Activated CD4-positive, alpha-beta T cell treated with anti-CD3 and anti-CD28 coated beads, Interleukin-2, amount 10 ng/mL, durations not matched to agents 7 days and 5 days (primary cell): ENCODE measurements at regions not wholly inside any gene's neighbourhood (a gene's known extent, or its start where the extent isn't known, plus 50 kb on each side); places are given as distances from the start of the nearest gene placed in this dataset.
A peak's percentile ranks its signal among the peaks of the same experiment; 100 is the strongest.
"Not testable (repeated sequence)": the region's sequence is repeated elsewhere in the genome, so short reads cannot be mapped to it uniquely, and the experiment has no call there.

ENCODE experiments used
- CTCF ChIA-PET: fragments of 350-600 bp; sonication (Branson Sonifier 250); formaldehyde crosslinking; loops from one replicate; lab custom pipeline; 2021; ENCODE audit warnings: antibody characterized with exemption; lab: Charles Lee
- POLR2A ChIA-PET: fragments of 350-600 bp; sonication (Branson Sonifier 250); formaldehyde crosslinking; loops from one replicate; lab custom pipeline; 2021; ENCODE audit warnings: antibody characterized with exemption; lab: Charles Lee
- DNase-seq: peaks from one replicate; pipeline ENCODE4 v3.0.0-alpha.2; 2020
- H3K27ac Mint-ChIP-seq: one replicate; pipeline ENCODE4 v1.8.0; 2021; ENCODE audit warnings: mild to moderate bottlenecking, moderate library complexity, mixed read lengths
- H3K27me3 Mint-ChIP-seq: one replicate; pipeline ENCODE4 v1.8.0; 2021; ENCODE audit warnings: mixed read lengths
- H3K36me3 Mint-ChIP-seq: one replicate; pipeline ENCODE4 v1.8.0; 2021; ENCODE audit warnings: low read depth, mixed read lengths
- H3K4me1 Mint-ChIP-seq: one replicate; pipeline ENCODE4 v1.8.0; 2021; ENCODE audit warnings: mixed read lengths
- H3K4me3 Mint-ChIP-seq: one replicate; pipeline ENCODE4 v1.8.0; 2021; ENCODE audit warnings: mild to moderate bottlenecking, moderate library complexity, mixed read lengths
- H3K9me3 Mint-ChIP-seq: one replicate; pipeline ENCODE4 v1.8.0; 2021; ENCODE audit warnings: mixed read lengths

GRCh38 chr4:42268824-42269223 lies 116.4 kb upstream of the BEND4 start:
- H3K9me3 Mint-ChIP-seq: peaks cover 3% of the 10 kb centered on the region
- POLR2A ChIA-PET: no interaction called here
- H3K27me3 Mint-ChIP-seq: no peaks in the 10 kb centered on the region
- no peak overlapping the region for H3K27ac Mint-ChIP-seq
- no peaks in the 10 kb centered on the region for H3K4me1 Mint-ChIP-seq
- CTCF ChIA-PET: no interaction called here
- no peaks in the 10 kb centered on the region for H3K36me3 Mint-ChIP-seq
- no peak for DNase-seq
- no peak overlapping the region for H3K4me3 Mint-ChIP-seq

- ChIA-PET POLR2A (no interaction called here), CTCF (interaction anchor here (0.6 kb wide), 1 partner anchor 588 kb away, joined by 3 read pairs; no protein-coding TSS in a partner anchor)
- H3K4me1 Mint-ChIP-seq: no peaks in the 10 kb centered on the region
- no peak for DNase-seq
- H3K36me3 Mint-ChIP-seq: no peaks in the 10 kb centered on the region
- H3K4me3 Mint-ChIP-seq: no peak overlapping the region
- H3K27ac Mint-ChIP-seq: no peak overlapping the region
- H3K9me3 Mint-ChIP-seq: peaks cover 3% of the 10 kb centered on the region
- H3K27me3 Mint-ChIP-seq: no peaks in the 10 kb centered on the region
Observed at GRCh38 chr4:42271096-42271495, 118.6 kb upstream of the BEND4 start.

GRCh38 chr4:42277291-42277690 lies 120.0 kb upstream of the SHISA3 start:
- no peaks in the 10 kb centered on the region for H3K36me3 Mint-ChIP-seq
- peaks cover 2% of the 10 kb centered on the region for H3K27me3 Mint-ChIP-seq
- no peak overlapping the region for H3K4me3 Mint-ChIP-seq
- H3K9me3 Mint-ChIP-seq: no peaks in the 10 kb centered on the region
- no peak for DNase-seq
- peaks cover 5% of the 10 kb centered on the region for H3K4me1 Mint-ChIP-seq
- CTCF ChIA-PET: no interaction called here
- POLR2A ChIA-PET: no interaction called here
- H3K27ac Mint-ChIP-seq: no peak overlapping the region

GRCh38 chr4:42278709-42279324 lies 118.5 kb upstream of the SHISA3 start:
- Mint-ChIP-seq H3K4me3 (no peak overlapping the region), H3K9me3 (no peaks in the 10 kb centered on the region), H3K27ac (no peak overlapping the region), H3K36me3 (no peaks in the 10 kb centered on the region), H3K4me1 (peaks cover 5% of the 10 kb centered on the region), H3K27me3 (peaks cover 2% of the 10 kb centered on the region)
- POLR2A ChIA-PET: no interaction called here
- no peak for DNase-seq
- CTCF ChIA-PET: no interaction called here

GRCh38 chr4:42280327-42281095 lies 116.8 kb upstream of the SHISA3 start:
- ChIA-PET CTCF (interaction anchor here (0.6 kb wide), 2 partner anchors 462 to 1339 kb away, joined by 3 read pairs; no protein-coding TSS in a partner anchor), POLR2A (interaction anchor here (0.9 kb wide), 1 partner anchor 18 kb away, joined by 3 read pairs; no protein-coding TSS in a partner anchor)
- no peak overlapping the region for H3K27ac Mint-ChIP-seq

GRCh38 chr4:42281324-42282020 lies 115.8 kb upstream of the SHISA3 start:
- Mint-ChIP-seq H3K36me3 (no peaks in the 10 kb centered on the region), H3K4me1 (peaks cover 5% of the 10 kb centered on the region), H3K4me3 (no peak overlapping the region), H3K27ac (no peak overlapping the region), H3K27me3 (peaks cover 5% of the 10 kb centered on the region), H3K9me3 (no peaks in the 10 kb centered on the region)
- ChIA-PET CTCF (no interaction called here), POLR2A (no interaction called here)
- no peak for DNase-seq

More at GRCh38 chr4:42280327-42281095, 116.8 kb upstream of the SHISA3 start:
- peaks cover 5% of the 10 kb centered on the region for H3K4me1 Mint-ChIP-seq
- H3K9me3 Mint-ChIP-seq: no peaks in the 10 kb centered on the region
- H3K36me3 Mint-ChIP-seq: no peaks in the 10 kb centered on the region
- H3K27me3 Mint-ChIP-seq: peaks cover 5% of the 10 kb centered on the region
- no peak overlapping the region for H3K4me3 Mint-ChIP-seq
- peak; percentile 45 for DNase-seq

- peaks cover 5% of the 10 kb centered on the region for H3K4me1 Mint-ChIP-seq
- no peak overlapping the region for H3K27ac Mint-ChIP-seq
- peak; percentile 59 for DNase-seq
- H3K27me3 Mint-ChIP-seq: peaks cover 2% of the 10 kb centered on the region
- ChIA-PET CTCF (interaction anchor here (0.6 kb wide), 1 partner anchor 208 kb away, joined by 7 read pairs; no protein-coding TSS in a partner anchor), POLR2A (no interaction called here)
- H3K9me3 Mint-ChIP-seq: no peaks in the 10 kb centered on the region
- H3K4me3 Mint-ChIP-seq: no peak overlapping the region
- H3K36me3 Mint-ChIP-seq: no peaks in the 10 kb centered on the region
Observed at GRCh38 chr4:42282081-42282901, 115.0 kb upstream of the SHISA3 start.

- Mint-ChIP-seq H3K36me3 (no peaks in the 10 kb centered on the region), H3K9me3 (no peaks in the 10 kb centered on the region), H3K27me3 (peaks cover 2% of the 10 kb centered on the region), H3K4me1 (peaks cover 5% of the 10 kb centered on the region), H3K27ac (no peak overlapping the region), H3K4me3 (no peak overlapping the region)
- ChIA-PET POLR2A (no interaction called here), CTCF (no interaction called here)
- no peak for DNase-seq
Observed at GRCh38 chr4:42284030-42284429, 113.3 kb upstream of the SHISA3 start.

GRCh38 chr4:42288876-42289275 lies 108.4 kb upstream of the SHISA3 start:
- DNase-seq, H3K27me3 Mint-ChIP-seq, H3K9me3 Mint-ChIP-seq, POLR2A ChIA-PET, H3K36me3 Mint-ChIP-seq, H3K4me3 Mint-ChIP-seq, H3K4me1 Mint-ChIP-seq, H3K27ac Mint-ChIP-seq: not testable (repeated sequence)
- CTCF ChIA-PET: interaction anchor here (0.6 kb wide), 1 partner anchor 520 kb away, joined by 4 read pairs; no protein-coding TSS in a partner anchor

- H3K9me3 Mint-ChIP-seq, POLR2A ChIA-PET, H3K4me1 Mint-ChIP-seq, H3K27me3 Mint-ChIP-seq, CTCF ChIA-PET, DNase-seq, H3K4me3 Mint-ChIP-seq, H3K27ac Mint-ChIP-seq, H3K36me3 Mint-ChIP-seq: not testable (repeated sequence)
Observed at GRCh38 chr4:42292192-42292591, 105.1 kb upstream of the SHISA3 start.

- Mint-ChIP-seq H3K4me3 (no peak overlapping the region), H3K27ac (no peak overlapping the region)
Observed at GRCh38 chr4:42293967-42294813, 103.1 kb upstream of the SHISA3 start.

GRCh38 chr4:42296196-42296595 lies 101.1 kb upstream of the SHISA3 start:
- ChIA-PET CTCF (no interaction called here), POLR2A (no interaction called here)
- DNase-seq: no peak
- Mint-ChIP-seq H3K27ac (no peak overlapping the region), H3K4me1 (no peaks in the 10 kb centered on the region), H3K9me3 (no peaks in the 10 kb centered on the region), H3K36me3 (no peaks in the 10 kb centered on the region), H3K27me3 (peaks cover 9% of the 10 kb centered on the region), H3K4me3 (no peak overlapping the region)

More at GRCh38 chr4:42293967-42294813, 103.1 kb upstream of the SHISA3 start:
- ChIA-PET CTCF (no interaction called here), POLR2A (no interaction called here)
- Mint-ChIP-seq H3K4me1 (no peaks in the 10 kb centered on the region), H3K36me3 (no peaks in the 10 kb centered on the region), H3K27me3 (peaks cover 3% of the 10 kb centered on the region), H3K9me3 (no peaks in the 10 kb centered on the region)
- no peak for DNase-seq
